ENCODE measurements at regions not wholly inside any gene's neighbourhood (a gene's known extent, or its start where the extent isn't known, plus 50 kb on each side); places are given as distances from the start of the nearest gene placed in this dataset.

GRCh38 chr4:20352163-20352431 lies 100.4 kb downstream of the SLIT2 start:
- TF ChIP-seq CTCF (IDR thresholded peaks at IDR 0.05; ENCODE audit: extremely low read depth in 1 of 2, insufficient read depth in 1 of 2, low read depth in 1 of 2, low read length in 2 of 2) (no peak), POLR2A (IDR thresholded peaks at IDR 0.05; ENCODE audit: low read depth, low read length) (no peak), JUN (IDR thresholded peaks at IDR 0.05; ENCODE audit: borderline replicate concordance, insufficient read depth, insufficient read length, low read depth) (no peak), EZH2 (IDR thresholded peaks at IDR 0.05; ENCODE audit: borderline replicate concordance, low read depth, low read length, severe bottlenecking) (no peak), MYC (IDR thresholded peaks at IDR 0.05; ENCODE audit: low read depth, low read length) (no peak), POLR2AphosphoS5 (IDR thresholded peaks at IDR 0.05; ENCODE audit: insufficient read depth, low read depth, low read length) (no peak)

Data from endothelial cell of umbilical vein (primary cell).